ENCODE measurements at regions not wholly inside any gene's neighbourhood (a gene's known extent, or its start where the extent isn't known, plus 50 kb on each side); places are given as distances from the start of the nearest gene placed in this dataset.

DNA sequence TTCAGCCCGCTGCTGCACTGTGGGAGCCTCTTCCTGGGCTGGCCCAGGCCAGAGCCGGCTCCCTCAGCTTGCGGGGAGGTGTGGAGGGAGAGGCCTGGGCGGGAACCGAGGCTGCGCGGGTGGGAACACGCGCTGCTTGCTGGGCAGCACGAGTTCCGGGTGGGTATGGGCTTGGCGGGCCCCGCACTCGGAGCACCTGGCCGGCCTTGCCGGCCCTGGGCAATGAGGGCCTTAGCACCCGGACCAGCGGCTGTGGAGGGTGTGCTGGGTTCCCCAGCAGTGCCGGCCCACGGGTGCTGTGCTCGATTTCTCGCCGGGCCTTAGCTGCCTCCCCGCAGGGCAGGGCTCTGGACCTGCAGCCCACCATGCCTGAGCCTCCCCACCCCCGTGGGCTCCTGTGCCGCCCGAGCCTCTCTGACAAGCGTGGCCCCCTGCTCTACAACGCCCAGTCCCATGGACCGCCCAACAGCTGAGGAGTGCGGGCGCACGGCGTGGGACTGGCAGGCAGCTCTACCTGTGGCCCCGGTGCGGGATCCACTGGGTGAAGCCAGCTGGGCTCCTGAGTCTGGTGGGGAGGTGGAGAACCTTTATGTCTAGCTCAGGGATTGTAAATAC is 1366.4 kb upstream of the NUDT12 start:
- Histone ChIP-seq H3K27ac (ENCODE audit: low read depth, low read length) (no peak overlapping the region), H3K4me3 (ENCODE audit: low read length) (no peak overlapping the region), H3K9me3 (ENCODE audit: low read length) (no peaks in the 10 kb centered on the region), H3K27me3 (ENCODE audit: insufficient read depth, low read length, poor library complexity, severe bottlenecking) (no peaks in the 10 kb centered on the region), H3K36me3 (ENCODE audit: insufficient read depth, low read length) (no peaks in the 10 kb centered on the region), H3K4me1 (ENCODE audit: insufficient read depth, low read length) (no peaks in the 10 kb centered on the region)
- H3K27me3 Mint-ChIP-seq = no peaks in the 10 kb centered on the region
- no peaks in the 10 kb centered on the region for H3K4me1 Mint-ChIP-seq
- no peak overlapping the region for H3K27ac Mint-ChIP-seq
- POLR2A ChIA-PET = no interaction called here
- peaks cover 2 to 23% (median 4%) of the 10 kb centered on the region in 5 donors for H3K9me3 Mint-ChIP-seq
- H3K36me3 Mint-ChIP-seq = no peaks in the 10 kb centered on the region
- CTCF ChIA-PET = no interaction called here
- DNase-seq = no peak
- H3K4me3 Mint-ChIP-seq = no peak overlapping the region

DNA sequence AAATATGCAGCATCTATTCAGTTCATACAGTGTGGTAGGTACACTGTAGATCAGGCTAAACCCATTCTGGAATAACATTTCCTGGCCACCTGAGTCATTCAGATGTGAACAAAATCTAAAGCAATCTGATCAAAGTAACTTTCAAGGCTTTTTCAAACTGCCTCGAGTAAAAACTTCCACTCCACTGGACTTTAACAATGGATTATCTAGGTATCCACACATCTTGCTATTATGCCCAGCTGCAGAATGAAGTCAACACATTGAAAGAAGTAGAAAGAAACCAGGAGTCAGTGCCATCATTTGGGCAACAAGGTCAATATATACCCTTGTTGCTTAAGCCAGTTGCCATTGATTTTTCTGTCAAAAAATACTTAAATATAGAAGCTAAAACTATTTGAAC is 1352.6 kb upstream of the NUDT12 start:
- no peak overlapping the region for H3K4me3 ChIP-seq (ENCODE audit: low read length)
- no peaks in the 10 kb centered on the region for H3K36me3 ChIP-seq (ENCODE audit: insufficient read depth, low read length)
- Mint-ChIP-seq H3K4me1 (no peaks in the 10 kb centered on the region), H3K4me3 (no peak overlapping the region), H3K27ac (no peak overlapping the region), H3K36me3 (no peaks in the 10 kb centered on the region), H3K9me3 (peaks cover 0 to 45% (median 8%) of the 10 kb centered on the region in 5 donors), H3K27me3 (no peaks in the 10 kb centered on the region)
- H3K27me3 ChIP-seq (ENCODE audit: insufficient read depth, low read length, poor library complexity, severe bottlenecking) = no peaks in the 10 kb centered on the region
- ChIA-PET POLR2A (no interaction called here), CTCF (no interaction called here)
- no peaks in the 10 kb centered on the region for H3K9me3 ChIP-seq (ENCODE audit: low read length)
- DNase-seq = no peak
- H3K27ac ChIP-seq (ENCODE audit: low read depth, low read length) = no peak overlapping the region
- H3K4me1 ChIP-seq (ENCODE audit: insufficient read depth, low read length) = no peaks in the 10 kb centered on the region

DNA sequence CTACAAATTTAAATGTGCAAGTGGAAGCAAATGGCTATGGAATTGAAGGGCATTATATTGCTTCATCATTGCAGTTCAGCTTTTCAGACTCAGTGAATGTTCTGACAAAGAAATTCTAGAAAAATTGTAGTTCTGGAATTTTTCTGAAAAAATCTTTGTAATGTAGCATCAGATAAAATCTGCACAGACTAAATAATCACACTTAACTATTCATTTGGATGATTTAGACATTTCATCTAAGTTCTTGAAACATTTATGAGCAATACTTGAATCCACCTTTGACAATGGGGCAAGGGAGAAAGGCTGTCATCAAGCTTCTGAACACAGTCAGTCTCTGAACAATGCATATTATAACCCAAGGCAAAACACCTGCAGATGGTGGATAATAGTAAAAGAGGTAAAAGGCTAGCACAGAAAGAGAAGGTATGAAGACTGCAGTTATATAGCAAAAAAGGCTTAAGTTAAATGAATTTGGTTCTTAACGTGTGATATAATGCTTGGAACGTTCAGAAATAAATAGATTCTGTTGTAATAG is 1352.0 kb upstream of the NUDT12 start:
- no peak for DNase-seq
- Mint-ChIP-seq H3K4me3 (no peak overlapping the region), H3K27me3 (no peaks in the 10 kb centered on the region), H3K27ac (no peak overlapping the region), H3K36me3 (no peaks in the 10 kb centered on the region), H3K4me1 (no peaks in the 10 kb centered on the region), H3K9me3 (peaks cover 0 to 41% (median 8%) of the 10 kb centered on the region in 5 donors)
- Histone ChIP-seq H3K27me3 (ENCODE audit: insufficient read depth, low read length, poor library complexity, severe bottlenecking) (no peaks in the 10 kb centered on the region), H3K36me3 (ENCODE audit: insufficient read depth, low read length) (no peaks in the 10 kb centered on the region), H3K4me1 (ENCODE audit: insufficient read depth, low read length) (no peaks in the 10 kb centered on the region), H3K4me3 (ENCODE audit: low read length) (no peak overlapping the region), H3K27ac (ENCODE audit: low read depth, low read length) (no peak overlapping the region), H3K9me3 (ENCODE audit: low read length) (no peaks in the 10 kb centered on the region)
- ChIA-PET CTCF (no interaction called here), POLR2A (no interaction called here)

GRCh38 chr5:104913841-104914281 is 1351.3 kb upstream of the NUDT12 start:
- no peak overlapping the region for H3K4me3 Mint-ChIP-seq
- CTCF ChIA-PET = no interaction called here
- no peak overlapping the region for H3K27ac ChIP-seq (ENCODE audit: low read depth, low read length)
- no peaks in the 10 kb centered on the region for H3K27me3 Mint-ChIP-seq
- no peaks in the 10 kb centered on the region for H3K36me3 Mint-ChIP-seq
- H3K36me3 ChIP-seq (ENCODE audit: insufficient read depth, low read length) = no peaks in the 10 kb centered on the region
- H3K27ac Mint-ChIP-seq = no peak overlapping the region
- POLR2A ChIA-PET = no interaction called here
- H3K9me3 Mint-ChIP-seq = peaks cover 0 to 41% (median 8%) of the 10 kb centered on the region in 5 donors
- H3K27me3 ChIP-seq (ENCODE audit: insufficient read depth, low read length, poor library complexity, severe bottlenecking) = no peaks in the 10 kb centered on the region
- H3K4me1 ChIP-seq (ENCODE audit: insufficient read depth, low read length) = no peaks in the 10 kb centered on the region
- H3K9me3 ChIP-seq (ENCODE audit: low read length) = no peaks in the 10 kb centered on the region
- no peak for DNase-seq
- H3K4me1 Mint-ChIP-seq = no peaks in the 10 kb centered on the region
- no peak overlapping the region for H3K4me3 ChIP-seq (ENCODE audit: low read length)

DNA sequence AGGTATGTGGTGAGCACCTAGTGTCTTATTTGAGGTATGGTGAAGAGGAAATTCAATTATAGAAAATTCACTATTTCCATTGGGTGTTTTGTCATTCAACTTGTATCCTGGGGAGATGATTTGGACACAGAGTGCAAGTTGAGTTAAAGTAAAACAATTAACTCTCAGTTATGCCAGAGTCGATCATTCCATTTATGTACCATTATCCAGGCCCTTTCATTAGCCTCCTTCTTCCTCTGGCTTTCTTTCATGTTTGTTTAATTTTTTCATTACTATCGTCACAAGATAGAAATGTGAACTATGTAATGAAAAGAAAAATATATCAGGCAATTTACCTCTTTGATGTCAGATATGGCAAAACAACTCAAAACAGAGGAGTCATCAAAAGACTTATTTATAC is 1347.2 kb upstream of the NUDT12 start:
- ChIA-PET CTCF (no interaction called here), POLR2A (no interaction called here)
- Mint-ChIP-seq H3K4me3 (no peak overlapping the region), H3K4me1 (no peaks in the 10 kb centered on the region), H3K27me3 (no peaks in the 10 kb centered on the region), H3K36me3 (no peaks in the 10 kb centered on the region), H3K27ac (no peak overlapping the region), H3K9me3 (peaks cover 0 to 20% (median 12%) of the 10 kb centered on the region in 5 donors)
- Histone ChIP-seq H3K9me3 (ENCODE audit: low read length) (no peaks in the 10 kb centered on the region), H3K27ac (ENCODE audit: low read depth, low read length) (no peak overlapping the region), H3K4me1 (ENCODE audit: insufficient read depth, low read length) (no peaks in the 10 kb centered on the region), H3K4me3 (ENCODE audit: low read length) (no peak overlapping the region), H3K27me3 (ENCODE audit: insufficient read depth, low read length, poor library complexity, severe bottlenecking) (no peaks in the 10 kb centered on the region), H3K36me3 (ENCODE audit: insufficient read depth, low read length) (no peaks in the 10 kb centered on the region)
- no peak for DNase-seq

DNA sequence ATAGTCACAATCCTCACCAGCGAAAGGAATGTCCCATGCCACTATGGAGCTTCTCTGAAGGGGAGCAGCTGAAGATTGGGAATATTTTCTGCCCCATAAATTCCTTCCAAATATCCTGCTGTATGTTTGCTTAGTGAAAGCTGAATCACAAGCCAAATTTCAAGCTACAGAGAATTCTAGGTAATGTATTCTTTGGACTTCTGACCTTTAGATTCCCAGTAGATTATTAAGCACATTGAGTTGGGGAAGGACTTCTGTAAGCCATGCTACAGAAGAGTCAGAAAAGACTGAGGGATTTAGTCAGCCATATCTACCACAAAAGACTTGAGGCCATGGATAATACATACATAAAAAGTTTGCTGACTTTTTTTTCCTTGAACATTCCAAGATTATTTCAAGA is 1342.0 kb upstream of the NUDT12 start:
- Mint-ChIP-seq H3K36me3 (no peaks in the 10 kb centered on the region), H3K27me3 (no peaks in the 10 kb centered on the region), H3K4me3 (no peak overlapping the region), H3K4me1 (no peaks in the 10 kb centered on the region), H3K9me3 (peaks cover 0 to 29% (median 7%) of the 10 kb centered on the region in 5 donors), H3K27ac (no peak overlapping the region)
- no peak overlapping the region for H3K4me3 ChIP-seq (ENCODE audit: low read length)
- no peak overlapping the region for H3K27ac ChIP-seq (ENCODE audit: low read depth, low read length)
- no peaks in the 10 kb centered on the region for H3K4me1 ChIP-seq (ENCODE audit: insufficient read depth, low read length)
- no peaks in the 10 kb centered on the region for H3K27me3 ChIP-seq (ENCODE audit: insufficient read depth, low read length, poor library complexity, severe bottlenecking)
- no peaks in the 10 kb centered on the region for H3K36me3 ChIP-seq (ENCODE audit: insufficient read depth, low read length)
- CTCF ChIA-PET = no interaction called here
- no peaks in the 10 kb centered on the region for H3K9me3 ChIP-seq (ENCODE audit: low read length)
- DNase-seq = no peak
- POLR2A ChIA-PET = no interaction called here

- Histone ChIP-seq H3K27ac (ENCODE audit: low read depth, low read length) (no peak overlapping the region), H3K4me1 (ENCODE audit: insufficient read depth, low read length) (no peaks in the 10 kb centered on the region), H3K9me3 (ENCODE audit: low read length) (no peaks in the 10 kb centered on the region), H3K27me3 (ENCODE audit: insufficient read depth, low read length, poor library complexity, severe bottlenecking) (no peaks in the 10 kb centered on the region), H3K4me3 (ENCODE audit: low read length) (no peak overlapping the region), H3K36me3 (ENCODE audit: insufficient read depth, low read length) (no peaks in the 10 kb centered on the region)
- no peaks in the 10 kb centered on the region for H3K4me1 Mint-ChIP-seq
- no peak overlapping the region for H3K27ac Mint-ChIP-seq
- no peak overlapping the region for H3K4me3 Mint-ChIP-seq
- POLR2A ChIA-PET = no interaction called here
- no peaks in the 10 kb centered on the region for H3K27me3 Mint-ChIP-seq
- H3K36me3 Mint-ChIP-seq = no peaks in the 10 kb centered on the region
- H3K9me3 Mint-ChIP-seq = peaks cover 1 to 29% (median 8%) of the 10 kb centered on the region in 5 donors
- no peak for DNase-seq
- CTCF ChIA-PET = no interaction called here
Observed at GRCh38 chr5:104903941-104904340, 1341.4 kb upstream of the NUDT12 start.

DNA sequence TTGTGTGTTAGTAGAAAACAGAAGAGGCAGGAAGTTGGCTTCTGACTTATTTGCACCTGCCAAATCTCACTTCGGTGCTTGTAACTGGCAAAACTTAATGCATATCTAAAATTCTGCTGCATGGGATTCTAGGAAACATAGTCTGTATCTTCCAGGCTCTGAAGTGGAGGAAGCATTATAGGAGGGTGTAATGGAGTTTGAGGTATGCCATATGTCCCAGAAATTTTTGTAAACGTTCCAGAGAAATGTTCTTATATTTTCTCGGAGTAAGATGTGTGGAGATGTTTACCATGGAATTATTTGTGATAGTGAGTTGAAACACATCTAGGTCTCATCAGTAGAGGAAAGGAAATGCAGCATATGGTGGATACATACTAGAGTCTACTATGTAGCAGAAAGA is 1329.0 kb upstream of the NUDT12 start:
- Histone ChIP-seq H3K4me3 (ENCODE audit: low read length) (no peak overlapping the region), H3K27me3 (ENCODE audit: insufficient read depth, low read length, poor library complexity, severe bottlenecking) (no peaks in the 10 kb centered on the region), H3K9me3 (ENCODE audit: low read length) (no peaks in the 10 kb centered on the region), H3K4me1 (ENCODE audit: insufficient read depth, low read length) (no peaks in the 10 kb centered on the region), H3K36me3 (ENCODE audit: insufficient read depth, low read length) (no peaks in the 10 kb centered on the region), H3K27ac (ENCODE audit: low read depth, low read length) (no peak overlapping the region)
- no peak for DNase-seq
- Mint-ChIP-seq H3K4me1 (no peaks in the 10 kb centered on the region), H3K9me3 (peaks cover 0 to 11% (median 2%) of the 10 kb centered on the region in 5 donors), H3K27me3 (no peaks in the 10 kb centered on the region), H3K36me3 (no peaks in the 10 kb centered on the region), H3K4me3 (no peak overlapping the region), H3K27ac (no peak overlapping the region)
- POLR2A ChIA-PET = no interaction called here
- CTCF ChIA-PET = no interaction called here

GRCh38 chr5:104890767-104891166 is 1328.2 kb upstream of the NUDT12 start:
- Mint-ChIP-seq H3K9me3 (peaks cover 0 to 10% (median 2%) of the 10 kb centered on the region in 5 donors), H3K27ac (no peak overlapping the region), H3K4me1 (no peaks in the 10 kb centered on the region), H3K36me3 (no peaks in the 10 kb centered on the region), H3K4me3 (no peak overlapping the region), H3K27me3 (no peaks in the 10 kb centered on the region)
- Histone ChIP-seq H3K36me3 (ENCODE audit: insufficient read depth, low read length) (no peaks in the 10 kb centered on the region), H3K27ac (ENCODE audit: low read depth, low read length) (no peak overlapping the region), H3K27me3 (ENCODE audit: insufficient read depth, low read length, poor library complexity, severe bottlenecking) (no peaks in the 10 kb centered on the region), H3K9me3 (ENCODE audit: low read length) (no peaks in the 10 kb centered on the region), H3K4me1 (ENCODE audit: insufficient read depth, low read length) (no peaks in the 10 kb centered on the region), H3K4me3 (ENCODE audit: low read length) (no peak overlapping the region)
- DNase-seq = no peak
- ChIA-PET POLR2A (no interaction called here), CTCF (no interaction called here)

All from CD8-positive, alpha-beta memory T cell (primary cell).